ENCODE measurements at regions not wholly inside any gene's neighbourhood (a gene's known extent, or its start where the extent isn't known, plus 50 kb on each side); places are given as distances from the start of the nearest gene placed in this dataset.

- TF ChIP-seq, protein P1, sequence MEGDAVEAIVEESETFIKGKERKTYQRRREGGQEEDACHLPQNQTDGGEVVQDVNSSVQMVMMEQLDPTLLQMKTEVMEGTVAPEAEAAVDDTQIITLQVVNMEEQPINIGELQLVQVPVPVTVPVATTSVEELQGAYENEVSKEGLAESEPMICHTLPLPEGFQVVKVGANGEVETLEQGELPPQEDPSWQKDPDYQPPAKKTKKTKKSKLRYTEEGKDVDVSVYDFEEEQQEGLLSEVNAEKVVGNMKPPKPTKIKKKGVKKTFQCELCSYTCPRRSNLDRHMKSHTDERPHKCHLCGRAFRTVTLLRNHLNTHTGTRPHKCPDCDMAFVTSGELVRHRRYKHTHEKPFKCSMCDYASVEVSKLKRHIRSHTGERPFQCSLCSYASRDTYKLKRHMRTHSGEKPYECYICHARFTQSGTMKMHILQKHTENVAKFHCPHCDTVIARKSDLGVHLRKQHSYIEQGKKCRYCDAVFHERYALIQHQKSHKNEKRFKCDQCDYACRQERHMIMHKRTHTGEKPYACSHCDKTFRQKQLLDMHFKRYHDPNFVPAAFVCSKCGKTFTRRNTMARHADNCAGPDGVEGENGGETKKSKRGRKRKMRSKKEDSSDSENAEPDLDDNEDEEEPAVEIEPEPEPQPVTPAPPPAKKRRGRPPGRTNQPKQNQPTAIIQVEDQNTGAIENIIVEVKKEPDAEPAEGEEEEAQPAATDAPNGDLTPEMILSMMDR (IDR thresholded peaks at IDR 0.05) = no peak
- no peak for TF ChIP-seq POLR2A (IDR thresholded peaks at IDR 0.05)
These were observed 448.7 kb downstream of the SLC6A15 start for GRCh38 chr12:84463741-84464495.
